Hepatocyte (in vitro differentiated cells): ENCODE measurements at regions not wholly inside any gene's neighbourhood (a gene's known extent, or its start where the extent isn't known, plus 50 kb on each side); places are given as distances from the start of the nearest gene placed in this dataset.

Experiments
- DNase-seq: peaks from one replicate; pipeline ENCODE4 v3.0.0-alpha.2; 2016; ENCODE audit warnings: low spot score
- H2AFZ ChIP-seq: fragments of 200-600 bp; sonication (generic); 2 replicates; pipeline ENCODE4 v1.6.0; 2016; ENCODE audit warnings: antibody characterized with exemption, mild to moderate bottlenecking
- H3K27ac ChIP-seq: fragments of 200-600 bp; sonication (generic); 2 replicates; pipeline ENCODE4 v1.5.1; 2016; ENCODE audit warnings: mild to moderate bottlenecking
- H3K27me3 ChIP-seq: fragments of 200-600 bp; sonication (generic); 2 replicates; pipeline ENCODE4 v1.6.1; 2016
- H3K36me3 ChIP-seq: fragments of 200-600 bp; sonication (generic); replicated peaks from 2 replicates; pipeline ENCODE4 v1.5.1; 2016; ENCODE audit warnings: low read depth; ENCODE audit not compliant: insufficient read depth
- H3K4me1 ChIP-seq: fragments of 200-600 bp; sonication (generic); 2 replicates; pipeline ENCODE4 v1.5.1; 2016; ENCODE audit warnings: mild to moderate bottlenecking, moderate library complexity; ENCODE audit not compliant: insufficient read depth
- H3K4me2 ChIP-seq: fragments of 200-600 bp; sonication (generic); 2 replicates; pipeline ENCODE4 v1.6.0; 2016
- H3K4me3 ChIP-seq: fragments of 200-600 bp; sonication (generic); 2 replicates; pipeline ENCODE4 v1.5.1; 2016; ENCODE audit warnings: mild to moderate bottlenecking
- H3K79me2 ChIP-seq: fragments of 200-600 bp; sonication (generic); 2 replicates; pipeline ENCODE4 v1.6.0; 2017; ENCODE audit warnings: mild to moderate bottlenecking
- H3K9me2 ChIP-seq: fragments of 200-600 bp; sonication (generic); replicated peaks from 2 replicates; pipeline ENCODE4 v1.6.0; 2017; ENCODE audit warnings: mild to moderate bottlenecking; ENCODE audit not compliant: insufficient read depth
- H3K9me3 ChIP-seq: fragments of 200-600 bp; sonication (generic); 2 replicates; pipeline ENCODE4 v1.5.1; 2016; ENCODE audit warnings: low read depth, mild to moderate bottlenecking
- H4K20me1 ChIP-seq: fragments of 200-600 bp; sonication (generic); 2 replicates; pipeline ENCODE4 v1.6.0; 2016; ENCODE audit warnings: mild to moderate bottlenecking; ENCODE audit not compliant: insufficient read depth, poor library complexity, severe bottlenecking
- EZH2 ChIP-seq: fragments of 200-600 bp; sonication (generic); IDR thresholded peaks from 2 replicates; pipeline ENCODE4 v1.6.1; 2016; ENCODE audit warnings: antibody characterized with exemption, mild to moderate bottlenecking, borderline replicate concordance
- EZH2phosphoT487 ChIP-seq: fragments of 200-600 bp; sonication (generic); IDR thresholded peaks from one replicate; pipeline ENCODE4 v1.6.1; 2018; ENCODE audit warnings: antibody characterized with exemption, mild to moderate bottlenecking, low read depth, moderate library complexity; ENCODE audit not compliant: unreplicated experiment, severe bottlenecking
- WGBS: methylation state at CpG from one replicate; pipeline ENCODE4 v1.1.6; 2016; ENCODE audit warnings: low lambda C conversion rate; ENCODE audit errors: missing lambda C conversion rate; 5-methylcytosine and 5-hydroxymethylcytosine counted together
- TF ChIP-seq, protein P1 (sequence below): fragments of 200-600 bp; sonication (generic); IDR thresholded peaks from 2 replicates; pipeline ENCODE4 v1.5.1; 2016; ENCODE audit warnings: antibody characterized with exemption, mild to moderate bottlenecking; ENCODE audit not compliant: poor library complexity

DNA sequence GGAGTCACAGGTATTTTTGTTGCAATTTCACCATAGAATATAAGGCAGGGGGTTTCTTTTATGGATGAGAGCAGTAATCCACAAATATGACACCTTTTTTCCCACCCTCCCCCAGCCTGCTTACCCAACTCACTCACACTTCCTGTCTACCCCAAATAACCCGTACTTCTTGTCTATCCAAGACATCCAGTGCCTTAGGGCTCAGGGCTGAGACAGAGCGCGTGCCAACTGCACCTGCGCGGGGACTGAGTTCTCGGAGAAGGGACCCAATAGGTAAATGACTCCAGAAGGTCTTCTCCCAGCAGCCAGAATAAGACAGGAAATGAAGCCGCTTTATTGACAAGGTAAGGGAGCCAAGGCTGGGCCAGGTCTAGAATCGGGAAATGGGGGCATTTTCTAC is 369.1 kb downstream of the SIPA1L2 start:
- Histone ChIP-seq H3K9me2 (no peaks in the 10 kb centered on the region), H3K4me1 (peaks cover 3% of the 10 kb centered on the region), H3K36me3 (no peaks in the 10 kb centered on the region), H3K4me2 (no peak overlapping the region), H3K79me2 (no peaks in the 10 kb centered on the region), H4K20me1 (no peaks in the 10 kb centered on the region), H3K27me3 (no peaks in the 10 kb centered on the region), H3K9me3 (no peaks in the 10 kb centered on the region), H3K4me3 (no peak overlapping the region), H2AFZ (no peak overlapping the region), H3K27ac (no peak overlapping the region)
- 74% methylated on average over 8 of the region's 8 CpGs for WGBS
- DNase-seq = no peak
- TF ChIP-seq, protein P1, sequence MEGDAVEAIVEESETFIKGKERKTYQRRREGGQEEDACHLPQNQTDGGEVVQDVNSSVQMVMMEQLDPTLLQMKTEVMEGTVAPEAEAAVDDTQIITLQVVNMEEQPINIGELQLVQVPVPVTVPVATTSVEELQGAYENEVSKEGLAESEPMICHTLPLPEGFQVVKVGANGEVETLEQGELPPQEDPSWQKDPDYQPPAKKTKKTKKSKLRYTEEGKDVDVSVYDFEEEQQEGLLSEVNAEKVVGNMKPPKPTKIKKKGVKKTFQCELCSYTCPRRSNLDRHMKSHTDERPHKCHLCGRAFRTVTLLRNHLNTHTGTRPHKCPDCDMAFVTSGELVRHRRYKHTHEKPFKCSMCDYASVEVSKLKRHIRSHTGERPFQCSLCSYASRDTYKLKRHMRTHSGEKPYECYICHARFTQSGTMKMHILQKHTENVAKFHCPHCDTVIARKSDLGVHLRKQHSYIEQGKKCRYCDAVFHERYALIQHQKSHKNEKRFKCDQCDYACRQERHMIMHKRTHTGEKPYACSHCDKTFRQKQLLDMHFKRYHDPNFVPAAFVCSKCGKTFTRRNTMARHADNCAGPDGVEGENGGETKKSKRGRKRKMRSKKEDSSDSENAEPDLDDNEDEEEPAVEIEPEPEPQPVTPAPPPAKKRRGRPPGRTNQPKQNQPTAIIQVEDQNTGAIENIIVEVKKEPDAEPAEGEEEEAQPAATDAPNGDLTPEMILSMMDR = no peak
- TF ChIP-seq EZH2phosphoT487 = no peak
- no peak for TF ChIP-seq EZH2

DNA sequence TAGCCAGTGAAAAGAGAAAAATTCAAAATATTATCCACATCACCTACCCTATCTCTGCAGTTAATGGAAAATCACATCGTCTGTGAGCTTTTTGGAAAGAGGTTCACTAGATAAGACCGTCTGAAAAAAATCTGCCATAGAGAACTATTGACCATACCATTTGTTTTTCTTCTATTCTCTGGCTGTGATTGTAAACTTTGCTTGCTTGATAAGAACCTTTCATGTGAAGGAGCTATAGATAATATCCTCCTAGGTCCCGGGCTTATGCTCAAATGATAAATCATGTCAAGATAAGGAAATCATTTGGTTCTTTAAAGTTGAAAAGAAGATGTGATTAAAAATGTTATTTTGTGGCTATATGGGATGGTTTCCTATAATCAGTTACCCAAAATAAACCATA is 369.9 kb downstream of the SIPA1L2 start:
- Histone ChIP-seq H3K27me3 (no peaks in the 10 kb centered on the region), H2AFZ (no peak overlapping the region), H3K9me3 (no peaks in the 10 kb centered on the region), H3K27ac (no peak overlapping the region), H3K36me3 (no peaks in the 10 kb centered on the region), H3K4me3 (no peak overlapping the region), H3K4me1 (peaks cover 3% of the 10 kb centered on the region), H4K20me1 (no peaks in the 10 kb centered on the region), H3K4me2 (no peak overlapping the region), H3K9me2 (no peaks in the 10 kb centered on the region), H3K79me2 (no peaks in the 10 kb centered on the region)
- WGBS = 6% methylated on average over 3 of the region's 3 CpGs
- no peak for DNase-seq
- TF ChIP-seq EZH2 (no peak), EZH2phosphoT487 (no peak)
- TF ChIP-seq, protein P1 = no peak

DNA sequence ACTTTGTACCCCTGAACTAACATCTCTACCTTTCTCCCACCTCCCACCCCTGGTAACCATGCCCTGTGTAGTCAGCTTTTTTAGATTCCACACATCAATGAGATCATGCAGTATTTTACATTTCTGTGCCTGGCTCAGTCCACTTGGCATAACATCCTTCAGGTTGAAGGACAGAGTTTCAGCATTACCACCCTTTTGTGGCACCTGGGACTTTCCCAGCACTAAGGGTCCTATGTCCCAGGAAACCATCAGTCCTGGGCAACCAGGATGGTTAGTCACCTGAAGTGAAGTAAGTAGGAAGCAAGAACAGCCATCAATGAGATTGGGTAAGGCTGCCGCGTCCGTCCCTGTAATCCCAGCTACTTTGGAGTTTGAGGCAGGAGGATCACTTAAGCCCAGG is 370.6 kb downstream of the SIPA1L2 start:
- no peaks in the 10 kb centered on the region for H3K9me2 ChIP-seq
- TF ChIP-seq EZH2 = no peak
- no peak for TF ChIP-seq EZH2phosphoT487
- TF ChIP-seq, protein P1 = no peak
- H3K9me3 ChIP-seq = no peaks in the 10 kb centered on the region
- peaks cover 3% of the 10 kb centered on the region for H3K4me1 ChIP-seq
- no peaks in the 10 kb centered on the region for H3K79me2 ChIP-seq
- no peak overlapping the region for H2AFZ ChIP-seq
- H3K27ac ChIP-seq = no peak overlapping the region
- WGBS = 49% methylated on average over 3 of the region's 3 CpGs
- no peaks in the 10 kb centered on the region for H3K36me3 ChIP-seq
- H4K20me1 ChIP-seq = no peaks in the 10 kb centered on the region
- no peak for DNase-seq
- no peak overlapping the region for H3K4me2 ChIP-seq
- no peak overlapping the region for H3K4me3 ChIP-seq
- no peaks in the 10 kb centered on the region for H3K27me3 ChIP-seq
